OCI-LY7 (cell line): ENCODE measurements at regions not wholly inside any gene's neighbourhood (a gene's known extent, or its start where the extent isn't known, plus 50 kb on each side); places are given as distances from the start of the nearest gene placed in this dataset.
"Not testable (repeated sequence)": the region's sequence is repeated elsewhere in the genome, so short reads cannot be mapped to it uniquely, and the experiment has no call there.

Experiments used
- BruUV-seq: library from RNA; stranded (reverse); fragments of 400-500 nt; replicated peaks from 2 replicates; lab custom pipeline; 2021; lab: Mats Ljungman, UMichigan
- CTCF ChIA-PET: fragments of 300-600 bp; sonication (Branson Sonifier 250); formaldehyde crosslinking; loops from one replicate; lab custom pipeline; 2022; ENCODE audit warnings: antibody characterized with exemption; ENCODE audit not compliant: unreplicated experiment; lab: Charles Lee
- POLR2A ChIA-PET: fragments of 300-600 bp; sonication (Branson Sonifier 250); formaldehyde crosslinking; loops from one replicate; lab custom pipeline; 2022; ENCODE audit warnings: antibody characterized with exemption; lab: Charles Lee
- DNase-seq: peaks from one replicate; pipeline ENCODE4 v3.0.0-alpha.2; 2015; ENCODE audit warnings: low spot score
- H2AFZ ChIP-seq: fragments of 200-600 bp; sonication (generic), shearing (Covaris generic); 2 replicates; pipeline ENCODE4 v1.6.1; 2014; ENCODE audit warnings: mild to moderate bottlenecking, antibody characterized with exemption, low read length, moderate library complexity
- H3K27ac ChIP-seq: fragments of 200-600 bp; sonication (generic); 2 replicates; pipeline ENCODE4 v1.5.1; 2014; ENCODE audit warnings: mixed run types, low read depth, mild to moderate bottlenecking, moderate library complexity, low read length, inconsistent platforms; ENCODE audit not compliant: poor library complexity, severe bottlenecking
- H3K36me3 ChIP-seq: fragments of 200-600 bp; sonication (generic); 2 replicates; pipeline ENCODE4 v1.6.1; 2014; ENCODE audit warnings: mild to moderate bottlenecking, antibody characterized with exemption, low read length, moderate library complexity, mixed read lengths; ENCODE audit not compliant: insufficient read depth
- H3K4me1 ChIP-seq: fragments of 200-600 bp; sonication (generic); 2 replicates; pipeline ENCODE4 v1.5.1; 2014; ENCODE audit warnings: mild to moderate bottlenecking, low read length; ENCODE audit not compliant: insufficient read depth, poor library complexity, severe bottlenecking
- H3K4me2 ChIP-seq: fragments of 200-600 bp; sonication (generic); 2 replicates; pipeline ENCODE4 v1.6.1; 2014; ENCODE audit warnings: mild to moderate bottlenecking, low read length
- H3K4me3 ChIP-seq: fragments of 200-600 bp; sonication (generic); 2 replicates; pipeline ENCODE4 v1.5.1; 2014; ENCODE audit warnings: mild to moderate bottlenecking, low read depth, low read length; ENCODE audit not compliant: poor library complexity, severe bottlenecking
- H3K79me2 ChIP-seq: fragments of 200-600 bp; sonication (generic); 2 replicates; pipeline ENCODE4 v1.6.1; 2016; ENCODE audit warnings: low read depth, mild to moderate bottlenecking, low read length, moderate library complexity, mixed read lengths; ENCODE audit not compliant: insufficient read depth
- H3K9me2 ChIP-seq: fragments of 200-600 bp; sonication (generic); 2 replicates; pipeline ENCODE4 v1.6.1; 2016; ENCODE audit warnings: mild to moderate bottlenecking, low read length, mixed read lengths; ENCODE audit not compliant: insufficient read depth
- H3K9me3 ChIP-seq: fragments of 200-600 bp; sonication (generic); 2 replicates; pipeline ENCODE4 v1.6.1; 2014; ENCODE audit warnings: mild to moderate bottlenecking, mixed run types, low read length, mixed read lengths
- H4K20me1 ChIP-seq: fragments of 200-600 bp; sonication (generic); 2 replicates; pipeline ENCODE4 v1.6.1; 2014; ENCODE audit warnings: mild to moderate bottlenecking, antibody characterized with exemption, low read length, moderate library complexity, mixed read lengths; ENCODE audit not compliant: insufficient read depth
- EZH2phosphoT487 ChIP-seq: fragments of 200-600 bp; sonication (generic); IDR thresholded peaks from 2 replicates; pipeline ENCODE4 v1.6.1; 2018; ENCODE audit warnings: low read depth, borderline replicate concordance, mild to moderate bottlenecking, mixed run types, antibody characterized with exemption, low read length, moderate library complexity, mixed read lengths
- intact Hi-C: fragments of 100-400 bp; cut with micrococcal nuclease; formaldehyde crosslinking; loops from one replicate; pipeline ENCODE4 v1.10.0; 2022; ENCODE audit not compliant: unreplicated experiment
- TF ChIP-seq, protein P1 (sequence below): fragments of 200-600 bp; sonication (generic); conservative IDR thresholded peaks from 2 replicates; pipeline ENCODE4 v1.5.1; 2014; ENCODE audit warnings: mild to moderate bottlenecking, antibody characterized with exemption, low read length, moderate library complexity, mixed read lengths

- Histone ChIP-seq H3K4me2 (no peak overlapping the region), H3K4me3 (no peak overlapping the region), H3K9me3 (no peaks in the 10 kb centered on the region), H3K79me2 (no peaks in the 10 kb centered on the region), H4K20me1 (no peaks in the 10 kb centered on the region), H2AFZ (no peak overlapping the region), H3K4me1 (no peaks in the 10 kb centered on the region), H3K27ac (no peak overlapping the region), H3K36me3 (no peaks in the 10 kb centered on the region), H3K9me2 (no peaks in the 10 kb centered on the region)
- no peak for TF ChIP-seq EZH2phosphoT487
- TF ChIP-seq, protein P1, sequence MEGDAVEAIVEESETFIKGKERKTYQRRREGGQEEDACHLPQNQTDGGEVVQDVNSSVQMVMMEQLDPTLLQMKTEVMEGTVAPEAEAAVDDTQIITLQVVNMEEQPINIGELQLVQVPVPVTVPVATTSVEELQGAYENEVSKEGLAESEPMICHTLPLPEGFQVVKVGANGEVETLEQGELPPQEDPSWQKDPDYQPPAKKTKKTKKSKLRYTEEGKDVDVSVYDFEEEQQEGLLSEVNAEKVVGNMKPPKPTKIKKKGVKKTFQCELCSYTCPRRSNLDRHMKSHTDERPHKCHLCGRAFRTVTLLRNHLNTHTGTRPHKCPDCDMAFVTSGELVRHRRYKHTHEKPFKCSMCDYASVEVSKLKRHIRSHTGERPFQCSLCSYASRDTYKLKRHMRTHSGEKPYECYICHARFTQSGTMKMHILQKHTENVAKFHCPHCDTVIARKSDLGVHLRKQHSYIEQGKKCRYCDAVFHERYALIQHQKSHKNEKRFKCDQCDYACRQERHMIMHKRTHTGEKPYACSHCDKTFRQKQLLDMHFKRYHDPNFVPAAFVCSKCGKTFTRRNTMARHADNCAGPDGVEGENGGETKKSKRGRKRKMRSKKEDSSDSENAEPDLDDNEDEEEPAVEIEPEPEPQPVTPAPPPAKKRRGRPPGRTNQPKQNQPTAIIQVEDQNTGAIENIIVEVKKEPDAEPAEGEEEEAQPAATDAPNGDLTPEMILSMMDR, result no peak
- no peak for DNase-seq
- BruUV-seq, result no TSS peak
- CTCF ChIA-PET, result no interaction called here
- POLR2A ChIA-PET, result no interaction called here
- intact Hi-C loops, result no loop called here
Observed at GRCh38 chr14:106013879-106014376, 487.5 kb downstream of the TMEM121 start.

DNA sequence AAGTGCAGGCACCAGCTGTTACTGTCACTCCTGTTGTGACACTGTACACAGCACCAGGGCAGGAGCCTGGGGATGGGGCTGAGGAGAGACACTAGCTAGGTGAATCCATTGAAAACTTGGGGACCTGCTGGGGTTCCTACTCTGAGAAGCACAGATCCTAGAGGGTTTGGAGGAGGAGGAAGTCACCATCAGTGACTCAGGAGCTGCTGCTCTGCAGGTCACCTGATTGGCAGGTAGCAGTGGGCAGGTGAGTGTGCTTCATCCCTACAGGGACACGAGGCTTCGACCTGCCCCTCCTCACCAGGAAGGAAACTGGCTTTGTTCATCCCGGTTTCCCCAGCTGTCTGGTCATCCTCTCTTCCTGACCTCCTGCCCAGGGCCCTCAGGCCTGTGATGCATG is 491.6 kb downstream of the TMEM121 start:
- H3K9me3 ChIP-seq, intact Hi-C loops, H3K4me3 ChIP-seq, H2AFZ ChIP-seq, H4K20me1 ChIP-seq, H3K36me3 ChIP-seq, POLR2A ChIA-PET, DNase-seq, H3K79me2 ChIP-seq, H3K4me1 ChIP-seq, H3K9me2 ChIP-seq, H3K27ac ChIP-seq, BruUV-seq, H3K4me2 ChIP-seq, CTCF ChIA-PET: not testable (repeated sequence)

DNA sequence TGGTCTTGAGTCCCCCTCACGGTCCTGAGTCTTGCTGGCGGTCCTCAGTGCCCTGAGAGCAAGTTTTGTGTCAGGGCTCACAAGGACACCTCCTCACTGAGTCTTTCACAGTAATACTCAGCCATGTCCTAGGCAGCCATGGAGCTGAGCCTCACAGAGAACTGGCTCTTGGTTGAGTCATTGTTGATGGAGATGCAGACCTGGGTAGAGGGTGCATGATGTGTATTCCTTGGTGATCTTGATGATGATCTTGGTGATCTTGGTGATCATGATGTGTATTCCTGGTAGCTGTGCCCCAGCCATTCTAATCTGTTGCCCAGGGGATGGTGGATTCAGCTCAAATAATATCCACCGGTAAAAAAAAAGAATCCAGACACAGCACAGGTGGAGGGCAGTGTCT is 495.4 kb downstream of the TMEM121 start:
- Histone ChIP-seq H3K4me1 (no peaks in the 10 kb centered on the region), H3K4me3 (no peak overlapping the region), H3K9me2 (no peaks in the 10 kb centered on the region), H4K20me1 (no peaks in the 10 kb centered on the region), H2AFZ (no peak overlapping the region), H3K9me3 (no peaks in the 10 kb centered on the region), H3K27ac (no peak overlapping the region), H3K36me3 (no peaks in the 10 kb centered on the region), H3K4me2 (no peak overlapping the region), H3K79me2 (no peaks in the 10 kb centered on the region)
- ChIA-PET CTCF (no interaction called here), POLR2A (no interaction called here)
- intact Hi-C loops, result no loop called here
- DNase-seq, result no peak
- TF ChIP-seq, protein P1, result no peak
- TF ChIP-seq EZH2phosphoT487, result no peak
- no TSS peak for BruUV-seq

DNA sequence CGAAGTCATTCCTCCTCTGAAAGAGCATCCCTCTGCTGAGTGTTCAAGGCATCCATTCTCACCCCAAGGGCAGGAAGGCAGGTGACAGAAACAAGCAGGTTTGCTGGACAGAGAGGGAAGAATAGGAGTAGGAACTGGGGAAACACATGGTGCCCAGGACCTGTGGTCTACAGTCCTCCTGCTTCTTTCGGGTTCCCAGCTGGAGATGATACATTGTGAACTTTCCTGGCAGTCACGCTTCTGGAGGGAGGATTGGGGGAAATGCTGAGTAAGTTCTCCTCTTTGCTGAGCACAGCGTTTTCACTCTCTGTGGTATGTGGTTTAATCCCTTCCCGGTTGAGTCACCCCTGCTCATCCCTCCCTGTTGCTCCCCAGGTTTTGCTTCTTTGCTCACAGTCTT is 496.3 kb downstream of the TMEM121 start:
- CTCF ChIA-PET, H3K9me3 ChIP-seq, H3K4me3 ChIP-seq, DNase-seq, H3K4me2 ChIP-seq, H3K27ac ChIP-seq, intact Hi-C loops, H3K9me2 ChIP-seq, H3K36me3 ChIP-seq, BruUV-seq, H4K20me1 ChIP-seq, POLR2A ChIA-PET, H2AFZ ChIP-seq, H3K4me1 ChIP-seq, H3K79me2 ChIP-seq: not testable (repeated sequence)
